ENCODE measurements at regions not wholly inside any gene's neighbourhood (a gene's known extent, or its start where the extent isn't known, plus 50 kb on each side); places are given as distances from the start of the nearest gene placed in this dataset.

GRCh38 chr1:8170059-8170835, 144.1 kb upstream of the ERRFI1 start:
- H3K9me3 Mint-ChIP-seq = no peaks in the 10 kb centered on the region
- H3K36me3 Mint-ChIP-seq (ENCODE audit: low read depth) = no peaks in the 10 kb centered on the region
- H3K27ac Mint-ChIP-seq = peak overlapping the region; percentile 96 to 99 (median 98)
- peaks cover 27% of the 10 kb centered on the region for H3K4me1 Mint-ChIP-seq
- TF ChIP-seq CTCF (IDR thresholded peaks at IDR 0.05; ENCODE audit: unreplicated experiment in 3 of 3) = no peak
- no peak overlapping the region for H3K4me3 Mint-ChIP-seq
- peaks cover 17% of the 10 kb centered on the region for H3K27me3 Mint-ChIP-seq (ENCODE audit: low read depth)

- Mint-ChIP-seq H3K4me1 (peaks cover 27% of the 10 kb centered on the region), H3K36me3 (ENCODE audit: low read depth) (no peaks in the 10 kb centered on the region), H3K4me3 (peak overlapping the region in 1 of 3 experiments; percentile 13), H3K27ac (peak overlapping the region; percentile 96 to 99 (median 98)), H3K27me3 (ENCODE audit: low read depth) (peaks cover 17% of the 10 kb centered on the region), H3K9me3 (no peaks in the 10 kb centered on the region)
- no peak for TF ChIP-seq CTCF (IDR thresholded peaks at IDR 0.05; ENCODE audit: unreplicated experiment in 3 of 3)
These were observed 143.4 kb upstream of the ERRFI1 start for GRCh38 chr1:8169364-8170058.

GRCh38 chr1:8167936-8168335, 141.8 kb upstream of the ERRFI1 start:
- H3K27ac Mint-ChIP-seq = peak overlapping the region; percentile 51 to 81 (median 80)
- peaks cover 22% of the 10 kb centered on the region for H3K27me3 Mint-ChIP-seq (ENCODE audit: low read depth)
- TF ChIP-seq CTCF (IDR thresholded peaks at IDR 0.05; ENCODE audit: unreplicated experiment in 3 of 3) = no peak
- H3K36me3 Mint-ChIP-seq (ENCODE audit: low read depth) = no peaks in the 10 kb centered on the region
- H3K4me3 Mint-ChIP-seq = no peak overlapping the region
- peaks cover 27% of the 10 kb centered on the region for H3K4me1 Mint-ChIP-seq
- H3K9me3 Mint-ChIP-seq = no peaks in the 10 kb centered on the region

- H3K9me3 Mint-ChIP-seq = no peaks in the 10 kb centered on the region
- TF ChIP-seq CTCF (IDR thresholded peaks at IDR 0.05; ENCODE audit: unreplicated experiment in 3 of 3) = no peak
These were observed 140.3 kb upstream of the ERRFI1 start for GRCh38 chr1:8166406-8166805.

GRCh38 chr1:8165595-8166360, 139.7 kb upstream of the ERRFI1 start:
- Mint-ChIP-seq H3K27ac (peak overlapping the region; percentile 24 to 88 (median 37)), H3K4me3 (no peak overlapping the region), H3K4me1 (peaks cover 27% of the 10 kb centered on the region), H3K27me3 (ENCODE audit: low read depth) (peaks cover 44% of the 10 kb centered on the region), H3K36me3 (ENCODE audit: low read depth) (no peaks in the 10 kb centered on the region), H3K9me3 (no peaks in the 10 kb centered on the region)
- TF ChIP-seq CTCF (IDR thresholded peaks at IDR 0.05; ENCODE audit: unreplicated experiment in 3 of 3) = peak in 1 of 3 experiments; percentile 11

More at GRCh38 chr1:8166406-8166805, 140.3 kb upstream of the ERRFI1 start:
- H3K27ac Mint-ChIP-seq = peak overlapping the region; percentile 24 to 88 (median 37)
- H3K4me3 Mint-ChIP-seq = no peak overlapping the region
- H3K27me3 Mint-ChIP-seq (ENCODE audit: low read depth) = peaks cover 37% of the 10 kb centered on the region
- no peaks in the 10 kb centered on the region for H3K36me3 Mint-ChIP-seq (ENCODE audit: low read depth)
- peaks cover 27% of the 10 kb centered on the region for H3K4me1 Mint-ChIP-seq

All from nephron (organoid).